OCI-LY7 (cell line): ENCODE measurements at regions not wholly inside any gene's neighbourhood (a gene's known extent, or its start where the extent isn't known, plus 50 kb on each side); places are given as distances from the start of the nearest gene placed in this dataset.

Experiments
- EZH2phosphoT487 ChIP-seq: fragments of 200-600 bp; sonication (generic); IDR thresholded peaks from 2 replicates; pipeline ENCODE4 v1.6.1; 2018; ENCODE audit warnings: low read depth, borderline replicate concordance, mild to moderate bottlenecking, mixed run types, antibody characterized with exemption, low read length, moderate library complexity, mixed read lengths
- TF ChIP-seq, protein P1 (sequence below): fragments of 200-600 bp; sonication (generic); conservative IDR thresholded peaks from 2 replicates; pipeline ENCODE4 v1.5.1; 2014; ENCODE audit warnings: mild to moderate bottlenecking, antibody characterized with exemption, low read length, moderate library complexity, mixed read lengths

DNA sequence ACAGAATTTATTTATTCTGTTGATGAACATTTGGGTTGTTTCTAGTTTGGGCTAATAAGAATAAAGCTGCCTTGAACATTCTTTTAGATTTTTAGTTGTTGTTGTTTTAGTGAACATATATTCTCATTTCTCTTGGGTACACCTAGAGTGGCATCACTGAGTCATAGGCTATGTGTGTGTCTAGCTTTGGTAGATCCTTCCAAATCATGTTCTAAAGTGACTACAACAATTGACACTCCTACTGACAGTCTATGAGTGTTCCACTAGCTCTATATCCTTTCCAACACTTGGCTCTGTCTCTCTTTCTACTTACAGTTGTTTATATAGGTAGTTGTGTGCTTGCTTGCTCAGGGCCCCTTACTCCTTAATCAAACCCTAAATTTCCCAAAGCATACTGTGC is 346.0 kb upstream of the NCAM1 start:
- TF ChIP-seq, protein P1, sequence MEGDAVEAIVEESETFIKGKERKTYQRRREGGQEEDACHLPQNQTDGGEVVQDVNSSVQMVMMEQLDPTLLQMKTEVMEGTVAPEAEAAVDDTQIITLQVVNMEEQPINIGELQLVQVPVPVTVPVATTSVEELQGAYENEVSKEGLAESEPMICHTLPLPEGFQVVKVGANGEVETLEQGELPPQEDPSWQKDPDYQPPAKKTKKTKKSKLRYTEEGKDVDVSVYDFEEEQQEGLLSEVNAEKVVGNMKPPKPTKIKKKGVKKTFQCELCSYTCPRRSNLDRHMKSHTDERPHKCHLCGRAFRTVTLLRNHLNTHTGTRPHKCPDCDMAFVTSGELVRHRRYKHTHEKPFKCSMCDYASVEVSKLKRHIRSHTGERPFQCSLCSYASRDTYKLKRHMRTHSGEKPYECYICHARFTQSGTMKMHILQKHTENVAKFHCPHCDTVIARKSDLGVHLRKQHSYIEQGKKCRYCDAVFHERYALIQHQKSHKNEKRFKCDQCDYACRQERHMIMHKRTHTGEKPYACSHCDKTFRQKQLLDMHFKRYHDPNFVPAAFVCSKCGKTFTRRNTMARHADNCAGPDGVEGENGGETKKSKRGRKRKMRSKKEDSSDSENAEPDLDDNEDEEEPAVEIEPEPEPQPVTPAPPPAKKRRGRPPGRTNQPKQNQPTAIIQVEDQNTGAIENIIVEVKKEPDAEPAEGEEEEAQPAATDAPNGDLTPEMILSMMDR: no peak
- TF ChIP-seq EZH2phosphoT487: no peak
